Stimulated activated CD4-positive, alpha-beta T cell treated with anti-CD3 and anti-CD28 coated beads, Interleukin-15, amount 100 ng/mL, for 48 hours (primary cell): ENCODE measurements at regions not wholly inside any gene's neighbourhood (a gene's known extent, or its start where the extent isn't known, plus 50 kb on each side); places are given as distances from the start of the nearest gene placed in this dataset.

Experiments
- DNase-seq, 2 donors: peaks; one replicate each; pipeline ENCODE4 v3.0.0-alpha.2; 2020; ENCODE audit warnings: low read depth in 2 of 2

DNA sequence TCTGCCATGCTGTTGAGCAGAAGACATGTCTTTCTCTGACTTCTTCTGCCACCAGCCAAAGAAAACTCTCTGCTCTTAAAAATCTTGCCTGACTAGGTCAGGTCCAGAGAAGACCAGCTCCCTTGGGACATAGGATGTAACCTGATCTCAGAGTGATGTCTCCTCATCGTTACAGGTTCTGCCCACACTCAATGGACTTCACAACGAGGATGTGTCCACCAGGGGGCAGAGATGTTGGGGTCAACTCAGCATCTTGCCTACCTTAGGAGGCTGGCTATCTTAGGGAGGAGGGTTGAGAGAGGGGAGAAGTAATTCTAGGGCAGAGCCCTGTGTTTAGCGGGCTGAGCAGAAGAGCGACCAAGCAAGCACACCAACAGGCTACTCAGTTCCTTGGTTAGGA is 207.6 kb upstream of the CDH4 start:
- no peak for DNase-seq

DNA sequence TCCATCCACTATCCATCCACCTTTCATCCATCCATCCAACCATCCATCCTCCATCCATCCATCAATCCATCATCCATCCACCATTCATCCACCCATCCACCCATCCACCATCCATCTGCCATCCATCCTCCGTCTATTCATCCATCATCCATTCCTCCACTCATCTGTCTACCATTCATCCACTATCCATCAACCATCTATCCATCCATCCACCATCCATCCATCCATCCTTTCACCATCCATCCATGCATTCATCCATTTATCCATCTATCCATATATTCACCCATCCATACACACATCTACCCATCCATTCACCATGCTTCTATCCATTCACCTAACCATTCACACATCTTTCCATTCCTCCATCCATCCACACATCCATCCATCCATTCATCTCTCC is 207.0 kb upstream of the CDH4 start:
- DNase-seq: no peak

DNA sequence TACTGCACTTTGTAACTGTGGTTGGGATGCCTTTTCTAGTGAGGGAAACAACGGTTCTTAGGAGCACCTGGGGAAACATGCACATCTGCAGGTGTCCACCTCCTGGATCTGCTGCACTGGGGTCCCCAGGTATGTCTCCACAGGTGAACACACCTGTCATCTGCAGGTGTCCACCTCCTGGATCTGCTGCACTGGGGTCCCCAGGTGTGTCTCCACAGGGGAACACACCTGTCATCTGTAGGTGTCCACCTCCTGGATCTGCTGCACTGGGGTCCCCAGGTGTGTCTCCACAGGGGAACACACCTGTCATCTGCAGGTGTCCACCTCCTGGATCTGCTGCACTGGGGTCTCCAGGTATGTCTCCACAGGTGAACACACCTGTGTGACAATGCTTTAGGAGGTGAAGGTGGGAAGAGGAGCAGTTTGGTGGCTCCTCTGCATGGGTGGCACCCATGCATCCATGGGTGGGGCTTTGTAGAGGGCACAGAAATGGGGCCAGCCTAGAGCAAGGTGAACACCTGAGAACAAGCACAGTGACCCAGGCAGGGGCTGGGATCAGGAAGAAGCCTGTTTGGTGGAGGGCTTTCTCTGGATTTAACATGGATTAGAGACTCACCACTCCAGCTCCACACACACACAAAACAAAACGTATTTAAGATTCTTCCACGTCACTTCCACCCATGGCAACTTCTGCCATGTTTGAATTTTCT is 206.0 kb upstream of the CDH4 start:
- DNase-seq: no peak

DNA sequence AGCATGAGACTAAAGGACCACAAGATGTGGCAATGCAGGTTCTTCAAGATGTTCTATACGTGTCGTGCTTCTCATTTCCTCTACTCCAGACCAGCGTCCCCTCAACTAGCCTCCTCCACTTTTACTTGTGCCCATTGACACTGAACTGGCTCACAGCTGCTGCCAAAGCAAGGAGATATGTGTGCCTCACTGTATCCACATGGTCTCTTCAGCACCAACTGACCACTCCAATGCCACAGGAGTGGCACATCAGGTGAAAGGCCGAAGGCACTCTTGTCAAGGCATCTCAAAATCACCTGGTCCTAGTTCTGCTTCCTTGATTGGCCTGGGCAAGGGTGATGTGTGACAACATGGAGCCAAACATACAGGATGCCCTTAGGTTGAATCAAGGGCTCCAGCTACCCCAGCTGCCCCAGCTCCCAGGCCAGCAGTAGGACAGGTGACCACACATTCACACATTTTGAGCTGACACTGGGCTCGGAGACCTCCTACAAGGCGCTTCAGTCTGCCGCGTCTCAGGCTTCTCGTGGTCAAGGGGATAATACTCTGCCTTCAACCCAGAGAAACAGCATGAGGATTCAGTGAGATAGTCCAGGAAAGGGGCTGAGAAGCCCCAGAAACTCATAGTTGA is 205.2 kb upstream of the CDH4 start:
- DNase-seq: no peak

DNA sequence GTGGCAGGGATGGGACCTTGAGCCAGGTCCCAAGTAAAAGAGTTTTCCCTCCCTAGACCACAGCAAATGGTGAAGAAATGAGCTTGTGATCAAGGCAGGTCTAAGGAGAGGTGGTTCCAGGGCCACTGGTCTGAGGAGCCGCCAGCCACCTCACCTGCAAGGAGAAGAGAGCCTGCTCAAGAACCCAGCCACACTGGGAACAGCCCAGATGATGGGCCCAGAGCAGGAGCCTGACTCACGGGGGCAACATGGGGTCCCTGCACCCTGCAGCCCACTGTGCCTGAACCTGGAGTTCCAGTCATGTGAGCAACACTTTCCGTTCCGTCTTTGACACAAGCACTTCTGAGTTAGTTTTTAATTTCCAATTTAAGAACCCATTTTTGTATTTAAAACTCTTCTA is 204.5 kb upstream of the CDH4 start:
- DNase-seq: no peak

DNA sequence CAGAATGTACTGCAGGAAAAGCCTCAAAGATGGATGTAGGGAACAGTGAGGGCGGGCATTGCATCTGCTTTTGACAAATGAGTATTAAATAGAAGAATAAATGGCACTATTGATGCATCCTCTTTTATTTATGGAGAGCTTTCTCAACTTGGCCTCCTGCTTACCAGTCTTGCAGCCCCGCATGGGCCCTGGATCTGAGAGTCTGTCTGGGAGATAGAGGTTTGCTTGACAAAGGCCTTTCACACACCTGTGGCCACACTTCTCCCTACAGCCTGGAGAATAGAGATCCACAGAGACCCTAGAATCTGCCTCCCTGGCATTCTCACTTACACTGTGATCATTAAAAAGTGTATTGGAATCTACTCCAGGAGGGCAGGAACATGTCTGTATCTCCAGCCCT is 203.8 kb upstream of the CDH4 start:
- no peak for DNase-seq

DNA sequence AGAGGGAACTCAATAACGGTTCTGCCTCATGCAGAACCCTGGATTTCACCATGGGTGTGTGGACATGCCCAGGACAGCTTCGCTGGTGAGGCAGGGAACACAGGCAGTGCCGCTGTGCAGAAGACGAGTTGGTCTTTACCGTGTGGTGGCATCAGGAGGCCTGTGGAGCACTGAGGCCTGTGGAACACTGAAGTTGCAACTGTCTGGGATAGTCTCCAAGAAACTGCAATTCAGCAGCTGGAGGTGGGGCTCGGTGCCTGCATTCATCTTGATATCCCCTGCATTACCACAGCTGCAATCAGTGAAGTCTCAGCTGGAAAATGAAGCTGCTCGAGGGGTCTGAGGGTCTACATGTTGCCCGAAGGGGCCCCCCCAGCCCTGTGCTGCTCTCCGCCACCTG is 202.4 kb upstream of the CDH4 start:
- no peak for DNase-seq

DNA sequence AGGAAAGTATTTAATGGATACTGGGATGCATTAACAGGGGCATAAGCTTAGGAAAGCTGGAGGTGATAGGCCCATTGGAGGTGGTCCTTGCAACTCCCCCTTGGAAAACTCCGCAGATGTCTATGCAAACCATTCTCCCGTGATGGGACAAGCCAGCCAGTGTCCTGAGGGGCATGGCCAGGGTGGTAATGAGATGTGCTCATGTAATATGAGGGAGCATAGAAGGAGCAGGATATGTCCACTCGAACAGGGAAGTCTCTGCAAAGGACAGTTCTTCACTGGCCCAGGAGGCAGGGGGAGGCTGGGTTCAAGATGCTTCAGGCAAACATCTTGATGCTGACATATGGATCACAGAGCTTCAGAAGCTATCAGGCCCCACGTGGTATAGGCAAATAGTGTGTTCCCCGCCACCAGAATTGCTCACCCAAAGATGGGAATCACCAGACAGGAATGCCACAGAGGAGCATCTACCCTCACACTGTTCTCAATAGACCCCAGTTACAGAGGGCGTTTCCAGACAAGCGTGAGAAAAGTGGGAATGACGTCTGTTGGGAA is 201.6 kb upstream of the CDH4 start:
- no peak for DNase-seq

DNA sequence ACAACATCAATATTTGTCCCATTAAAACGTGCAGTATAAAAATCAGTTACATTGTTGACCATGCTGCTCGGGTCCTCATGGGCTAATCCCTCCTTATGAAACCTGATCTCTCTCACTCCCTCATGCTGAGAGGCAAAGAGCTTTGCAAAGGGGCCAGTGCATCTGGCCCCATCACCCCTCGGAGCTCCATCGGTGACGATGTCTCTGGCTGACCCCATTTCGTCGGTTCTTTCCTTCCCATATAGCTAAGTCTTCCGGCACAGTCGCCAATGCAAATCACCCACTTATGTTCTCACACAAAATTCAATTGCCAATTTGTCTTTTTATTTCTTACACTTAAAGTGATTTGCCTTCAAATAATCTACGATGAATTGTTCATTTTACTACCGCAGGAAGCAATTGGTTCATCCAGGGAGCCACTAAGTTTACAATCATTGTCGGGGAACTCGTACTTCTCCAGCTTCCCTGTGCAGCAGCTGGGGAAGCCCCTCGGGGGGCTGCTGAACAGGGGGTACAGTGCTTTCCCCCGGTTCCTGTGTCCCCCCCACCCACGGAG is 199.8 kb upstream of the CDH4 start:
- DNase-seq: no peak

DNA sequence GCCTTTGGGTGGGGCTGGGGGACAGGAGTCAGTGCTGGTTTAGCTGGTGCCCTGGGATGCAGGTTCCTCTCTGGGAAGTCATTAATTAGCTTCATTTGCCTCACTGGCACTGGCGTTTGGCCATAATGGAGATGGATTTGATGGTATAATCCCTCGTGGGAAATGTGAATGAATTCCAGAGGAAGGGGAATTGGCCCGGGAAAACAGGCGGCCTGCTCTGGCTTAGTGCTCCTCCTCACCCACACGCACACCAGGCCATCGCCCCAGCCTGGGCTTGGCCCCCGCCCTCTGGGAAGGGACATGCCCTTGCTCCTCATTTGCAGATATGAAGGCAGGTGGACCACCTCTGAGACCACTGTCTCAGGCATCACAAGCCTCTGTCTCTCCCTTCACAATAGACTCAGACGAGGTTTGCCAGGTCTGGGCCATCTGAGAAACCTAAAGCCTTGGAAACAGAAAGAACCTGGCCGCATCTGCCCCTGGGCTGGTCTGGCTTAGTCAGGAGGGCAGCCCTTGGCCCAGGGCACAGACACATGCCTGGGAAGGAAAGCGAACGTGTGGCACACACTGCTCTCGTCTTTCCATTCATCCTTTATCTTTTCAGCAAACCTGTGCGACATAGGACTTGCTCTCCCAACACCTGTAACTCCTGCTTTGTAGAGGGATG is 199.2 kb upstream of the CDH4 start:
- no peak for DNase-seq

DNA sequence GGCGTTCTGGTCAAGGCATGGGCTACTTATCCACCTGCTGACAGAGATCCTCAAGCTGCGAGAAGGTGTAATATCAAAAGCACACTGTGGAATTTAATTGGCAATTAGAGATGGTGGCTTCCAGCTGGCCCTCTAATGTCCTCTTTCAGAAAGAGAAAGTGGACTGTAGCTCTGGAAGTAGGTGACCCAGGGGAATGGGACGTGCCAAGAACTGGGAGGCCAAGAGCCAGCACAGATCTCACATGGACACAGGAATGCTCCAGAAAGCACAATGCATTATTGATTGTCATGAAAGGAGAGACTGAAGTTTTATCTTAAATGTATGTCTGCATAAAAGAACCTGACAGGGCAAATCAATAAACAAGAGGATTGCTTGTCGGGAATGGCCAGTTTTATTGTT is 198.6 kb upstream of the CDH4 start:
- no peak for DNase-seq

DNA sequence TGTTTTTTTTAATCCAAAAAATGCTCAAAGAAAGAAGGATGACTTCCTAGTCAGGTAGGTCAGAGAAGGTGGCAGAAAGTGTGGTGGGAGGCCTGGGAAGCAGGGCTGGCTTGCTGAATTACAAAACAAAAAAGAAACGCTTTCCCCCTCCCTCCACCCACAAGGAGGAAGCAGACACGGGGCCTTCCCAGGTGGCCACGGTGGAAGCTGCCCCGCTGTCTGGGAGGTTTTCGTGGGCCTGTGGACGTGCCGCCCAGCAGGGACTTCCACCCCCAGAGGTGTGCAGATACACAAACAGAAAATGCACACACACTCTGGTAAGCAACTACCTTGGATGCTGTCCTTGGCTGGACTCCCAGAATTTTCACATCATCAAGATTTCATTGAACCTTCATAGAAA is 198.2 kb upstream of the CDH4 start:
- no peak for DNase-seq

DNA sequence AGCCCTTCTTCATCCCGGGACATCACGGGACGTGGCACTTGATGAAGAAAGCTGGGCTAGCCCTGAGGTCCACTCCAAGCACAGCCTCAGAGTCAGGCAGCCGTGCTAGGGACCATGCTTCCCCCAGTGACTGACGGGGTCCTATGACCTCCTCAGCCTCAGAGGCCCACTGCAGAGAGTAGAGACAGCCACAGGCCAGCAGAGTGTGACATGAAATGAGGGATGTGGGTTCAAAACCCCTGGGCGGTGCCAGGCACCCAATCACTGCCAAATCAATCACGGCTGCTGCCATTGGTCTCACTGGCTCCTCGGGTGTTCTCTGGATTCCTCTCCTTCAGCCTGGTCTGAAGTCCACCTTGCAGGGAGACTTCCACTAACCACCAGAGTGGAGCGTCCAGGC is 197.7 kb upstream of the CDH4 start:
- DNase-seq: no peak

DNA sequence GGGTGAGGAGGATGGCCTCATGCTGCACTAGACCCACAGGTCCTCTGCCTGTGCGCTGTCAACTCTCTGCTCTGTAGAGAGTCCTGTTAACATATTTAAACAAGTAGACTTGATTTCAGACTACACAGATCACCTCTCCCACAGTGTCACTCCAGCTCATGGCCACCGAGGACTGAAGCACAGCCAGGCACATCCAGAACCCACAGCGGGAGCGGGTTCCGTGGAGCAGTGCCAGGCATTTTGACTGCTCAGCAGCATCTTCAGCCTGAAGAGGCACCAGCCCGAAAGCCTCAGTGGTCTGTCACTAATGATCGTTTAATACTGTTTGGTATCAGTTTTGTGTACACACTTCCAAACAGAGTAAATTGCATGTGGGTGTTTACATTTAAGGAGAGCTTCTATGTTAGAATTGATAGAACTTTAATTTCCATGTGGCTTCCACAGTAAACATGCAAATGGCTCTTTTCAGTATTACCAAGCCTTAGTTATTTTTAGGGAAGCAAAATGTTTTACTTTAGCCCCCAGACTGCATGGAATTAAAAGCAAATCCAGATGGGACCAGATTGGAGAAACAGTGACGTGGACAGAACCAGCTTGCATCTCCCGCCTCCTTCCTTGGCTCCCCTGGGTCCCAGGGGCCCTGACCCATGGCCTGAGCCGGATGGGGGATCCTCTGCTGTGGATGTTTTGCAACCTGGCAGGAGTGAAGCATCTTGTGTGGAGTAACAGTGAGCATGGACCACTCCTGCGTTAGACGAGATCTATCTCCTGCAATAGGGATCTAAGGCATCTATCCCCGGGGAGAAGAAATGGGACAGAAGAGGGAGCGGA is 196.7 kb upstream of the CDH4 start:
- no peak for DNase-seq

DNA sequence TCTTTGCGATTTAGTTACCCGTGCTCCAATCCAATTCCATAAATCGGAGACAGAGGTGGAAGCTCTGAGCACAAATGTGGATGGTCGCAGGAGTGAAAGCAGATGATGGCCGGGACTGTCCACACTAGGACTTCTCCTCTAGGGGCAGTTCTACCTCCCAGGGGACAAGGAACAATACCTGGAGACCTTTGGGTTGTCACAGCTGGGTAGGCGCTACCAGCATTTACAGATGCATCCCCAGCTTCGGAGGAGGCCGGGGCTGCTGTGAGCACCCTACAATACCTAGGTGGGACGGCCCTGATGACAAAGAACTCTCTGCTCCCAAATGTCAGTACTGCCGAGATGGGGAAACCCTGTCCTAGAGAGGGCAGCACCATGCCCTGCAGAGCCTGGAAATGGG is 195.9 kb upstream of the CDH4 start:
- DNase-seq: no peak

DNA sequence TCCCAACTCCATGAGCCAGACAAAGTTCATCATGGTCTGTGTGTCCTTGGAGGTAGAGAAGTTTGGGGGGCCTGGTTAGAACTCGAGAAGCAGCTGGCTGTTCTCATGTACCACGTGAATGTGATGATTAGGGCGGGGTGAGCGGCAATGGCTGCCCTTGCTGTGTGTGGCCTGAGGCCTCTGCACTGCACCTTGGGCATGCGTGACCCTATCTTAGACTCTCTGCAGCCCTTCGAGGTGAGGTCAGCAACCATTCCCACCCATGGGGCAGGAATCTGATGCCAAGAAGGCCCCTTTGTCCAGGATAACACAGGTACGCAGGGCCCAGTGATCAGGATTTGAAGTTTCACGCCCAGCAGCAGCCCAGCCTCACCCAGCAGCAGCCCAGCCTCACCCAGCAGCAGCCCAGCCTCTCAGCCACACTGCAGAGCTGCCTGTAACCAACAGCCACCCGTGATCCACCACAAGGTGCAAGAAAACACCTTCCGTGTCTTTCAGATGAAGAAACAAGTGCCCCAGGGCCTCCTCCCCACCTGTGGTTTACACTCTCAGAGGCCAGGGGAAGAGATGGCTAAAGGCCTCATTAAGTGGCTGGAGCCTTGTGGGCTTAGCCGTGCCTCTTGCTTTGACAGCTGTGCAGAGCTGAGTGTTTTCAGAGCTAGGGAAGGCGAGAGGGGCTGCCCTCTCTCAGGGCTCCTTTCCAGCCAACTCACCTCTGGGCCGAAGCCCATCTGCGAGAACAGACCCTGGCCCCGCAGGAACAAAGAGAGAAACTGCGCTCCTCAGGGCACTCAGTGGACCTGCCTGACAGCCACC is 195.2 kb upstream of the CDH4 start:
- DNase-seq: no peak

DNA sequence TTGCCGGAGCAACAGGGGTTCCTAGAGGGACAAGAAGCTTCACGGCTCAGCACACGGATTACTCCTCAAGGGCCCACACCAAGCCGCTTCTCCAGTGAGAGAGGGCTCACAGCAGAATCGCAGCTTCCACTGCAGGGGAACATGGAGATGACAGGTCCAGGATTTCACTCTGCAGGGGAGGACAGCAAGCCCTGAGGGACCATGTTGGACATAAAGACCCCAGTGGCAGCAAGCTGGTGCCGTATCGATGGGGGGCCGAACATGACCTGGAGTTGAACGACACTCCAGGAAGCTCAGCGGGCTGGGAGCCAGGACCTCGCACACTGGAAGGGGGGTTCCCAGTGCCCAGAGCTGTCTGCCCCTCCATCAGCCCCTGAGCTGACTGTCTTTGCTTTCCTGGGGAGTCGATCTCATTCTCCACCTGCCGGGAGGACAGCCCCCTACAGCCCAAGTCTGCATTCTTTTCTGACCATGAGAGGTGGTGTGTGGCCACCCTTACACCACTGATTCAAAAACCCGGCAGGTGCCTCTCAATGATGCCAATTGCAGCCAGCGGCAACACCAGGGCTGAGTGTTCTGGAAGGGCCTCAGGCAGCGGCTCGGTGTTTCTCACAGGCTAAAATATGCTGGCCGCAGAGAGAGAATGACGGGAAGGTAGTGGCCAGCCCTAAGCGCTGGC is 194.5 kb upstream of the CDH4 start:
- DNase-seq: no peak

DNA sequence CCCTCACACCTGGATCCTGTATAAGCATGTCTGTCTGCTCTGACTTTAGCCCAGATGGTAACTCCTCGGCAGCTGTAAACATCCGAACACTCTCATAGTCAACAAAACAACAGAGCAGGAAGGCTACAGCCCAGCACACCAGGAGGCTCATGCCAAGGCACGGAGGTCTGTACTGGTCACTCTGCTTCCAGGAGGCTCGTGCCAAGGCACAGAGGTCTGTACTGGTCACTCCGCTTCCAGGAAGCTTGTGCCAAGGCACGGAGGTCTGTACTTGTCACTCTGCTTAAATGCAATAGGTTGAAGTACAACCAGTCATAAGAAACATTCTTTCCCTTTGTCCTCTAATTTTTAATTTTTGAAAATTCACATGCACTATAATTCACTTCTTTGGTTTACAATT is 190.1 kb upstream of the CDH4 start:
- DNase-seq: no peak

DNA sequence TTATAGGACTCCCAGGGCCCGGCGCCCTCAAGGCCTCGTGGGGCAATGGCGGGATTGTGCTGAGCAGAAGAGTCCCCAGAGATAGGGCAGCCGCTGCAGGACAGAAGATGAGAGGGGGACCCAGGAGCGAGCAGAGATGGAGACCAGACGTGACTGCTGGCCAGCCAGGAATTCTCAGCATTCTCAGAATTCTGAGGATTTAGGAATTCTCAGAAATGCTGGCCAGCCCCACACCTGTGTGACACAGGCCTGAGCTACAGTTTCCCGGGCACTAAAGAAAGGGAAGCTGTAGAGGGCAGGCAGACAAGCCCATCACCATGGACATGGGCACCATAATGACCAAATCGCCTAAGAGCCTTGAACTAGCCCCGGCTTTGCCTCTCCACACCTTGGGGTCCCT is 186.2 kb upstream of the CDH4 start:
- DNase-seq: no peak

DNA sequence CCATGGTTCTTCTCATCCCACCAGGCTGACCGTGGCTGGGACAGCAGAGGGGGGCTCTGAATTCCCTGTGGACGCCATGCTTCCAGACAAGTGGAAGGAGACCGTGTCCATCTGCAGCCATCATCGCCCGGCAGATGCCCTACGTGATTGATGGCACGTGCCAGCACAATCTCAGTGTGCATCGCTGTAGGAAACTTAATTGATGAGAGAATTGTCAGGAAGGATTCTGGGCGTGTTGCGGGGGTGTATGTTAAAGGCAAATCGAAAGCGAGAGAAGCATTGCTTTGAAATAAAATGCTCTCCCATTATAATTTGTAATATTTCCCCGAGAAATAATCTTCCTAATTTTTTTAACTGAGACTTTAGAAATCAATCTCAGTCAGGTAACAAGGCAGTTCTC is 185.5 kb upstream of the CDH4 start:
- DNase-seq: no peak
